Activated naive CD4-positive, alpha-beta T cell treated with Interleukin-2 at 50 U/mL for 16 hours (primary cell): ENCODE measurements at regions not wholly inside any gene's neighbourhood (a gene's known extent, or its start where the extent isn't known, plus 50 kb on each side); places are given as distances from the start of the nearest gene placed in this dataset.
A peak's percentile ranks its signal among the peaks of the same experiment; 100 is the strongest.
"Not testable (repeated sequence)": the region's sequence is repeated elsewhere in the genome, so short reads cannot be mapped to it uniquely, and the experiment has no call there.

Experiments
- DNase-seq: peaks from one replicate; pipeline ENCODE4 v3.0.0-alpha.2; 2020

DNA sequence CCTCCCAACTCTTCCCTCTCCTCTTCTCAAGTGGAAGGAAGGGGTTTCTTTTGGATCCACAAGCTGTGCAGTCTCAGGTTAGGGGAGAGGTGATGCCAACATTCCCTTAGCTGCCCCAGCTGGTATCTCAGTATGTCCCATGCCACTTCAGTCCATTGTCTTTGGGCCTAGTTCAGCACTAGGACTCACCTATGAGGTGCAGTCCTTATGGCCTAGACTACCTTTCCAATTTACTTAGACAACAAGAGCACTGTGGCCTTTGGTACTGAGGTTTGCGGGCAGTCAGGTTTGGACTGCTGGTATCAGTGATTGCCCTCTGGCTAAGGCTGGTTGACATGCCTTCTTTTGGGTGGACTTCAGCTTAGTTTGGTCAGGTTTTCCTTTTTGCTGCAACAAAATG lies 159.9 kb downstream of the POTEH start:
- not testable (repeated sequence) for DNase-seq

DNA sequence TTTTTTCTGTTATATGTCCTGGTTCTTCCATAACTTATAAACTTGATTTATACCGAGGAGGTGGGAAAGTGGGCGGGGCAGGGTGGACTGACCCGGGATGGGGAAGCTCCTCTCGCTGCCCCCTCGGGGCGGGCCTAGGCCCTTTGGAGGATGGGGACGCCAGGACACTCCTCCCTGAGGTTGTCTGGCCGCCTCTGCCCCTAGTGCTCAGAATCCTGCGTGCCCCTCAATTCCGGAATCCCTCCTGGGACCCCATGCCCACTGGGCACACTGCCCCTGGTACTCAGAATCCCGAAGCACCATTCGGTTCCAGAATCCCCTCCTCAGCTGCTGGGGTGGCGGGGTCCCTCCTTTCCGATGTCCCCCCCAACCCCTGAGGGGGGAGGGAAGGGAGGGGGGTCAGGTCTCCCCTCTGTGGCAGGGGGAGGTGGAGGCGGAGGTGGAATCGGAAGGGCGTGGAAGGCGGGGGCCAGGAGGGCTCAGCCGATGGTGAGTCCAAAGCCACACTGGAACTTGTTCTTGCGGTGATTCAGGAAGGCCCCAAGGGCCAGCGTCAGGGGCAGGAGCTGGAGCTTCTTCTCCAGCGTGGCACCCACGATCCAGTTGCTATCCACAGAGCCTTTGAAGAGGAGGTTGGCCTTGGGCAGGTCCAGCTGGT lies 164.0 kb downstream of the POTEH start:
- DNase-seq: not testable (repeated sequence)

- peak; percentile 1 for DNase-seq
These were observed 164.6 kb downstream of the POTEH start for GRCh38 chr22:15854421-15854820.

GRCh38 chr22:15854978-15855377 lies 165.2 kb downstream of the POTEH start:
- DNase-seq: not testable (repeated sequence)

DNA sequence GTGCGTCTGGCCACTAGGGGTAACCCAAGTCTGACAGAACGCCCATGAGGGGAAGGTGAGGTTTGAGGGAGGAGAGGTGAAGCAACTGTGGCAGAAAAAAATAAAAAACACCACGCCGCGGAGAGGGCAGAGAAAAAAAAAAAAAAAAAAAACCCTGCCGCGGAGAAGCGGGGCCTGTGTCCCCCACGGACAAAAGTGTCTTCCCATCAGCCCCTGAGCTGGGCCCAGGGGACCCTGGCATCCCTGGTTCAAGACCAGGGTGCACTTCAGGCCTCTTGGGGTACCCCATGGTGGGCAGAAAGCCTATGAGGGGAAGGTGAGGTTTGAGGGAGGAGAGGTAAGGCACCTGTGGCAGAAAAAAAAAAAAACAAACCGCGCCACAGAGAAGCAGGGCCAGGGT lies 191.1 kb downstream of the POTEH start:
- not testable (repeated sequence) for DNase-seq

GRCh38 chr22:15904326-15904725 lies 214.5 kb downstream of the POTEH start:
- DNase-seq: not testable (repeated sequence)

DNA sequence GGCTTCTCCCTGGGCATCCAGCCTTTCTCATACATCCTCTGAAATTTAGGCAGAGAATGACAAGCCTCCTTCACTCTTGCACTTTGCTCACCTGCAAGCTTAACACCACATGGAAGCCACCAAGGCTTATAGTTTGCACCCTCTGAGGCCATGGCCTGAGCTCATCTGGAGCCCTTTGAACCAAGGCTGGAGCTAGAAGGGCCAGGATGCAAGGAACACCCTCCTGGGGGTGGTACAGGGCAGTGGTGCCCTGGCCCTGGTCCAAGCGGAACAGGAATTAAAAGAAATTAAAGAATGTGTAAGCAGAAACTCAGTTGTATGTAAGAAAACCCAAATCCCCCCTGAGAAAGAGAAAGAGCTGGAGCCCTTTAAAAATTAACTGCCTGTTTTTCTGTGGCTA lies 221.9 kb downstream of the POTEH start:
- DNase-seq: not testable (repeated sequence)

GRCh38 chr22:15919120-15919519 lies 229.3 kb downstream of the POTEH start:
- not testable (repeated sequence) for DNase-seq

GRCh38 chr22:15920941-15921340 lies 231.1 kb downstream of the POTEH start:
- DNase-seq: not testable (repeated sequence)

- not testable (repeated sequence) for DNase-seq
These were observed 232.3 kb downstream of the POTEH start for GRCh38 chr22:15922132-15922531.

- not testable (repeated sequence) for DNase-seq
These were observed 232.8 kb downstream of the POTEH start for GRCh38 chr22:15922666-15923065.

GRCh38 chr22:15924820-15925219 lies 235.0 kb downstream of the POTEH start:
- not testable (repeated sequence) for DNase-seq

GRCh38 chr22:15927172-15927571 lies 237.3 kb downstream of the POTEH start:
- DNase-seq: not testable (repeated sequence)
